ENCODE measurements at regions not wholly inside any gene's neighbourhood (a gene's known extent, or its start where the extent isn't known, plus 50 kb on each side); places are given as distances from the start of the nearest gene placed in this dataset.

- DNase-seq = no peak
Observed at GRCh38 chr11:32204751-32205150, 113.9 kb downstream of the RCN1 start.

GRCh38 chr11:32210556-32210955 is 119.7 kb downstream of the RCN1 start:
- no peak for DNase-seq

- no peak for DNase-seq
Observed at GRCh38 chr11:32213223-32213622, 122.3 kb downstream of the RCN1 start.

- DNase-seq = no peak
Observed at GRCh38 chr11:32215157-32215556, 124.3 kb downstream of the RCN1 start.

GRCh38 chr11:32216749-32217148 is 125.9 kb downstream of the RCN1 start:
- DNase-seq = no peak

GRCh38 chr11:32219320-32219719 is 128.4 kb downstream of the RCN1 start:
- no peak for DNase-seq

- DNase-seq = no peak
Observed at GRCh38 chr11:32221476-32222032, 130.7 kb downstream of the RCN1 start.

GRCh38 chr11:32224580-32224979 is 133.7 kb downstream of the RCN1 start:
- no peak for DNase-seq

- DNase-seq = no peak
Observed at GRCh38 chr11:32225571-32226285, 134.9 kb downstream of the RCN1 start.

GRCh38 chr11:32226480-32226879 is 135.6 kb downstream of the RCN1 start:
- no peak for DNase-seq

GRCh38 chr11:32229576-32230240 is 138.8 kb downstream of the RCN1 start:
- no peak for DNase-seq

GRCh38 chr11:32231909-32232493 is 141.1 kb downstream of the RCN1 start:
- peak; percentile 6 to 28 for DNase-seq

- DNase-seq = no peak
Observed at GRCh38 chr11:32232516-32232915, 141.6 kb downstream of the RCN1 start.

GRCh38 chr11:32233276-32233675 is 142.4 kb downstream of the RCN1 start:
- DNase-seq = no peak

GRCh38 chr11:32233928-32234327 is 143.1 kb downstream of the RCN1 start:
- no peak for DNase-seq

GRCh38 chr11:32244453-32244852 is 153.6 kb downstream of the RCN1 start:
- DNase-seq = no peak

- no peak for DNase-seq
Observed at GRCh38 chr11:32253706-32254105, 162.8 kb downstream of the RCN1 start.

GRCh38 chr11:32255841-32256240 is 165.0 kb downstream of the RCN1 start:
- no peak for DNase-seq

- DNase-seq = no peak
Observed at GRCh38 chr11:32256466-32256865, 165.6 kb downstream of the RCN1 start.

GRCh38 chr11:32259641-32260081 is 168.8 kb downstream of the RCN1 start:
- peak; percentile 6 to 36 for DNase-seq

- no peak for DNase-seq
Observed at GRCh38 chr11:32262367-32262766, 171.5 kb downstream of the RCN1 start.

GRCh38 chr11:32265911-32266310 is 169.4 kb downstream of the WT1 start:
- DNase-seq = no peak

- DNase-seq = no peak
Observed at GRCh38 chr11:32266601-32267000, 168.7 kb downstream of the WT1 start.
